ENCODE measurements at regions not wholly inside any gene's neighbourhood (a gene's known extent, or its start where the extent isn't known, plus 50 kb on each side); places are given as distances from the start of the nearest gene placed in this dataset.

DNA sequence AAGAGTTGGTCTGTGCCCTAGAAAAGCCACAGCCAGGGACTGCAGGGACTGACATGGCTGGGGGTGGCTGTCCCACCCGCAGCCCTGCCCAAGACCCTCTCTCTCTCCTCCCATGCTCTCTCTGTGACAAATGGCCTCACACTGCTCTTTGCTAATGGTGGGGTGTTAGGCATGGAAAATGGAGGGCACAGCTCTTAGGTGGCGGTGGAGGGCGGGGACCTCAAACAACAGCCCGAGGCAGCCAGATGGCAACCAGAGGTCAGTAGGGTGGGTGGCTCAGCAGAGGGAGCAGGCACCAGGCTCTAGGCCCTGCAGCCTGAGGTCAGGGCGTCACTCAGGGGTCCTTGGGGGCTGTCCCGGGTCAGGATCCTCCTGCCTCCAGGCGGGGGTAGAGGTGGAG, 73.9 kb upstream of the DAB2IP start:
- no peaks in the 10 kb centered on the region for H3K9me3 ChIP-seq
- intact Hi-C loops (cut with DNase I) = no loop called here
- ATAC-seq (no peak), DNase-seq (peak in 1 of 4 donors; percentile 55)
- no peak overlapping the region for H3K4me3 ChIP-seq
- TF ChIP-seq, protein P1, sequence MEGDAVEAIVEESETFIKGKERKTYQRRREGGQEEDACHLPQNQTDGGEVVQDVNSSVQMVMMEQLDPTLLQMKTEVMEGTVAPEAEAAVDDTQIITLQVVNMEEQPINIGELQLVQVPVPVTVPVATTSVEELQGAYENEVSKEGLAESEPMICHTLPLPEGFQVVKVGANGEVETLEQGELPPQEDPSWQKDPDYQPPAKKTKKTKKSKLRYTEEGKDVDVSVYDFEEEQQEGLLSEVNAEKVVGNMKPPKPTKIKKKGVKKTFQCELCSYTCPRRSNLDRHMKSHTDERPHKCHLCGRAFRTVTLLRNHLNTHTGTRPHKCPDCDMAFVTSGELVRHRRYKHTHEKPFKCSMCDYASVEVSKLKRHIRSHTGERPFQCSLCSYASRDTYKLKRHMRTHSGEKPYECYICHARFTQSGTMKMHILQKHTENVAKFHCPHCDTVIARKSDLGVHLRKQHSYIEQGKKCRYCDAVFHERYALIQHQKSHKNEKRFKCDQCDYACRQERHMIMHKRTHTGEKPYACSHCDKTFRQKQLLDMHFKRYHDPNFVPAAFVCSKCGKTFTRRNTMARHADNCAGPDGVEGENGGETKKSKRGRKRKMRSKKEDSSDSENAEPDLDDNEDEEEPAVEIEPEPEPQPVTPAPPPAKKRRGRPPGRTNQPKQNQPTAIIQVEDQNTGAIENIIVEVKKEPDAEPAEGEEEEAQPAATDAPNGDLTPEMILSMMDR (IDR thresholded peaks at IDR 0.05) = no peak
- H3K4me1 ChIP-seq = no peaks in the 10 kb centered on the region
- H3K36me3 ChIP-seq = no peaks in the 10 kb centered on the region
- H3K27ac ChIP-seq = no peak overlapping the region
- H3K27me3 ChIP-seq = peaks cover 0 to 17% of the 10 kb centered on the region in 2 donors

DNA sequence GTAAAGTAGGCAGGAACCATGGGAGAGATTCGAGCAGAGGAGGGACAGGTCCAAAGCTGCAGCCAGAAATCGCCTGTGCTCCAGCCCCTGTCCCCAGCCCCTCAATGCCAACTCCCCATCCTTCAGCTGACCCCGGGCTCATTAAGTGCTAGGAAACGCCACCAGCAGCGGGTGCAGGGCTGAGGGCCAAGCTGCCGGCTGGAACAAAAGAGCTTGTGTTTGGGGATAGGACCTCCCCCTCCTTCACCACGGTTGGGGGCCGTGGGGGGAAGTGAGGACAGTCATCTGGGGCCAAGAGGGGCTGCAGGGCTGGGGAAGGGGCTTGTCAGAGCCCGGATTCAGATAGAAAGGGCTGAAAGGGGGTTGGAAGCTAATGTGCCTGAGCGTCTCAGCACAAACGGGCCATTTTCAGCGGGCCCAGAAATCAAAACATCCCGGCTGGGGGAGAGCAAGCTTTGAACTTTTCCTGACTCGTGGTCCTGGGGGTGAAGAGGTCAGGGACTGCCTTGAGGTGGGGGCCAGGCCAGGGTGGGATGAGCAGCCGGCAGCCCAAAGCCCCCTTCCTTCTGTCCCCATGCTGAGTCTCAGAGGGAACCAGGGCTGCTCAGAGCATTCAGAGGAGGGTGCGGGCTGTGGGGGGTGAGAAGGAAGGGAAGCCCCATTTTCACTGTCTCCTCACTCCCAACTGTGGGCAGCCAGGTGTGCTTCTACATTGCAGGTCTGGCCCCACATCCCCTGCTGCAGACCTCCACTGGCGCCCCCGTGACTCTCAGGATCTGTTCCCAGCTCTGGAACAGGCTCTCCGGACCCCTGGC, 69.4 kb upstream of the DAB2IP start:
- TF ChIP-seq, protein P1 (IDR thresholded peaks at IDR 0.05) = no peak
- Histone ChIP-seq H3K27me3 (peaks cover 0 to 25% of the 10 kb centered on the region in 2 donors), H3K4me1 (no peaks in the 10 kb centered on the region), H3K27ac (no peak overlapping the region), H3K36me3 (no peaks in the 10 kb centered on the region), H3K4me3 (no peak overlapping the region), H3K9me3 (no peaks in the 10 kb centered on the region)
- DNase-seq (peak in 1 of 4 donors; percentile 45), ATAC-seq (no peak)
- intact Hi-C loops (cut with DNase I) = no loop called here

DNA sequence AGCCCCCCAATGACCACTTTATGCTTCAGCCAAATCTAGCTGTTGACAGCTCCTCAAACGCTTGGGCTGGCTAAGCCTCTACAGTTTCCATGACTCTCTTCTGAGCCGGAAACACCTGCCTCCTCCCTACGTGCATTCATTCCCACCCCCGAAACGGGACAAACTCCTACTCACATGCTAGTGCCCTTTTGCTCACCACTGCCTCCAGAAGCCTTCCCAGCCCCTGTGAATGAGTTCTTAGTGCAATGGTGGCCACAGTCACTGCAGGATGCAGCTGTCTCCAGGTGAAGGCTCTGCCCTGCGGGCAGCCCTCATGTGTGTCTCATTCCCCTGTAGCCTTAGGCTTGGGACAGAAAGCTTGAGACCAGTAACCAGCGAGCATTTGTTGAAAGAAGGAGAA, 68.8 kb upstream of the DAB2IP start:
- peak in 1 of 4 donors; percentile 2 for DNase-seq
- H3K4me3 ChIP-seq = no peak overlapping the region
- no peak overlapping the region for H3K27ac ChIP-seq
- TF ChIP-seq, protein P1 (IDR thresholded peaks at IDR 0.05) = no peak
- ATAC-seq = no peak
- H3K4me1 ChIP-seq = no peaks in the 10 kb centered on the region
- no peaks in the 10 kb centered on the region for H3K36me3 ChIP-seq
- intact Hi-C loops (cut with DNase I) = no loop called here
- H3K27me3 ChIP-seq = peaks cover 0 to 25% of the 10 kb centered on the region in 2 donors
- H3K9me3 ChIP-seq = no peaks in the 10 kb centered on the region

DNA sequence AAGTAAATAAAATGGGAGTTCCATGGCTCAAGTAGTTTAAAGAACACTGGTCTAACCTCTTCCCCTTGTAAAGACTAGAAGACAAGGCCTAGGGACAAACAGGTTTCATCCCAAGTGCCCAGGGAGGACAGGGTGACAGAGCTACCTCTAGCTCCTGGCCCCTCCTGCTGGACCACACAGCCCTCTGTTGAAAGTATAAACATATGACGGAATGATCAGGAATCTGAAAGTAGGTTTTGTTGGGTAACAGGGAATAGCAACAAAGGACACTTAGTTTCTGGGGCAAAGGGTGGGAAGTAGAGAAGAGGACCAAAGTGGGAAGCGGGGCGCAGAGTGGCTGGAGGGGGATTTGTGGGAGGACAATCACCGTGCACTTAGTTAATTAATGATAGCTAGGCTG, 67.0 kb upstream of the DAB2IP start:
- Histone ChIP-seq H3K27me3 (peaks cover 0 to 32% of the 10 kb centered on the region in 2 donors), H3K27ac (no peak overlapping the region), H3K36me3 (no peaks in the 10 kb centered on the region), H3K4me1 (no peaks in the 10 kb centered on the region), H3K9me3 (no peaks in the 10 kb centered on the region), H3K4me3 (no peak overlapping the region)
- DNase-seq (no peak), ATAC-seq (no peak)
- intact Hi-C loops (cut with DNase I) = no loop called here
- TF ChIP-seq, protein P1 (IDR thresholded peaks at IDR 0.05) = no peak

DNA sequence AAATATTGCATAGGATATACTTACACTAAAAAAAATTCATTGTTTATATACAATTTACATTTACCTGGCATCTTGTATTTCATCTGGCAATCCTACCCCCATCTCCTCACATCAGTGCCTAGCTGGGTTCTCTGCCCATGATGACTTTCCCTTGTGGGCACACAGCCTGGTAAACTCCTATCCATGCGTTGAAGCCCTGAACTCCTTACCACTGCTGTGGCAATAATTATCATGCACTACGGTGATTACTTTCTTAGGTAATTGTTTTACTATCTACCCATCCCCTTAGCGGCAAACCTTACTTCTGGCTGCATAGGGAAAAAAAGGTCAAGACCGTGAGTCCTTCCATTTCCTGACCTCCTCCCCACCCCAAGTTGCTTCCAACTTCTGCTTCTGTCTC, 63.6 kb upstream of the DAB2IP start:
- no peak overlapping the region for H3K4me3 ChIP-seq
- H3K9me3 ChIP-seq = no peaks in the 10 kb centered on the region
- H3K4me1 ChIP-seq = no peaks in the 10 kb centered on the region
- no peak overlapping the region for H3K27ac ChIP-seq
- DNase-seq (no peak), ATAC-seq (no peak)
- intact Hi-C loops (cut with DNase I) = no loop called here
- no peaks in the 10 kb centered on the region for H3K36me3 ChIP-seq
- peaks cover 0 to 15% of the 10 kb centered on the region in 2 donors for H3K27me3 ChIP-seq
- TF ChIP-seq, protein P1 (IDR thresholded peaks at IDR 0.05) = no peak

Measured in left lung (tissue), 4 donors.